ENCODE measurements at regions not wholly inside any gene's neighbourhood (a gene's known extent, or its start where the extent isn't known, plus 50 kb on each side); places are given as distances from the start of the nearest gene placed in this dataset.

GRCh38 chr22:48282804-48283203 is 1520.4 kb downstream of the TBC1D22A start:
- no peak for ATAC-seq

GRCh38 chr22:48279461-48279756 is 1517.0 kb downstream of the TBC1D22A start:
- ATAC-seq = no peak
- TF ChIP-seq RARB (CRISPR knock-in tag; IDR thresholded peaks at IDR 0.05) (no peak), TOX (CRISPR knock-in tag; IDR thresholded peaks at IDR 0.05; ENCODE audit: borderline replicate concordance) (no peak), ZC3H10 (CRISPR knock-in tag; IDR thresholded peaks at IDR 0.05) (no peak), ZNF70 (CRISPR knock-in tag; IDR thresholded peaks at IDR 0.05) (no peak), PPARA (CRISPR knock-in tag; IDR thresholded peaks at IDR 0.05; ENCODE audit: borderline replicate concordance) (no peak), CSRNP3 (CRISPR knock-in tag; IDR thresholded peaks at IDR 0.05) (no peak), CSDC2 (CRISPR knock-in tag; IDR thresholded peaks at IDR 0.05) (no peak), POU6F1 (CRISPR knock-in tag; IDR thresholded peaks at IDR 0.05; ENCODE audit: borderline replicate concordance, low read depth) (no peak), ZFP3 (CRISPR knock-in tag; IDR thresholded peaks at IDR 0.05) (no peak), ZNF565 (CRISPR knock-in tag; conservative IDR thresholded peaks at IDR 0.05; ENCODE audit: low read depth) (no peak), ARNTL (CRISPR knock-in tag; IDR thresholded peaks at IDR 0.05; ENCODE audit: borderline replicate concordance, low read depth) (no peak), CREB5 (CRISPR knock-in tag; IDR thresholded peaks at IDR 0.05; ENCODE audit: low read depth) (no peak), ZFP30 (CRISPR knock-in tag; IDR thresholded peaks at IDR 0.05) (no peak), GLIS3 (CRISPR knock-in tag; IDR thresholded peaks at IDR 0.05) (no peak)

More at GRCh38 chr22:48282804-48283203, 1520.4 kb downstream of the TBC1D22A start:
- TF ChIP-seq CREB5 (CRISPR knock-in tag; IDR thresholded peaks at IDR 0.05; ENCODE audit: low read depth) (no peak), ZFP30 (CRISPR knock-in tag; IDR thresholded peaks at IDR 0.05) (no peak)

GRCh38 chr22:48278620-48279460 is 1516.4 kb downstream of the TBC1D22A start:
- no peak for ATAC-seq
- TF ChIP-seq ZNF70 (CRISPR knock-in tag; IDR thresholded peaks at IDR 0.05) = no peak
- TF ChIP-seq RARB (CRISPR knock-in tag; IDR thresholded peaks at IDR 0.05) = no peak
- TF ChIP-seq POU6F1 (CRISPR knock-in tag; IDR thresholded peaks at IDR 0.05; ENCODE audit: borderline replicate concordance, low read depth) = no peak
- TF ChIP-seq ZFP3 (CRISPR knock-in tag; IDR thresholded peaks at IDR 0.05) = no peak
- TF ChIP-seq ZNF565 (CRISPR knock-in tag; conservative IDR thresholded peaks at IDR 0.05; ENCODE audit: low read depth) = no peak
- TF ChIP-seq SNAI2 (CRISPR knock-in tag; IDR thresholded peaks at IDR 0.05) = no peak
- no peak for TF ChIP-seq ZFP30 (CRISPR knock-in tag; IDR thresholded peaks at IDR 0.05)
- TF ChIP-seq ESRRG (CRISPR knock-in tag; IDR thresholded peaks at IDR 0.05) = no peak
- TF ChIP-seq OSR1 (CRISPR knock-in tag; IDR thresholded peaks at IDR 0.05) = no peak

GRCh38 chr22:48277868-48278581 is 1515.6 kb downstream of the TBC1D22A start:
- no peak for TF ChIP-seq ZC3H10 (CRISPR knock-in tag; IDR thresholded peaks at IDR 0.05)
- no peak for TF ChIP-seq POU6F1 (CRISPR knock-in tag; IDR thresholded peaks at IDR 0.05; ENCODE audit: borderline replicate concordance, low read depth)
- TF ChIP-seq ESRRG (CRISPR knock-in tag; IDR thresholded peaks at IDR 0.05) = no peak

More at GRCh38 chr22:48277868-48278581, 1515.6 kb downstream of the TBC1D22A start:
- ATAC-seq = no peak

Data from SK-N-SH treated with all-trans-retinoic acid at 6 μM for 48 hours (cell line).